ENCODE measurements at regions not wholly inside any gene's neighbourhood (a gene's known extent, or its start where the extent isn't known, plus 50 kb on each side); places are given as distances from the start of the nearest gene placed in this dataset.
A peak's percentile ranks its signal among the peaks of the same experiment; 100 is the strongest.
"Not testable (repeated sequence)": the region's sequence is repeated elsewhere in the genome, so short reads cannot be mapped to it uniquely, and the experiment has no call there.

GRCh38 chr2:8378016-8378810, 303.6 kb upstream of the ID2 start:
- no peak for DNase-seq

DNA sequence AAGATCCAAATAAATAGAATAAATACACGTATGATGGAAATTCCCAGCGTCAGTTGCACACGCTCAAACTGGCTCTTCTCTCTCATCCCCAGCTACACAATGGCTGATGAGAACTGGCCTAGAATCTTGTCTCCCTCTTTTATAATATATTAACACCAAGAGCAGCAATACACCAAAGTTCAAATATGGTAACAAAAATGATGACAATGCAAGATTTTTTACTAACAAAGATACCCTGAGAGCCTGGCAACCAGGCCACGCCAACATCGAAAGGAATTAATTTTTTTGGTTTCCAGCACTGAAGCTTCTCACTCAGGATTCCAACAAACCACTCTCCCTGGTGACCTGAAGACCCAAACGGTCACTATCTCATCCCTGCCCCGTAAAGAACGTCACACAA, 302.7 kb upstream of the ID2 start:
- DNase-seq, result no peak

DNA sequence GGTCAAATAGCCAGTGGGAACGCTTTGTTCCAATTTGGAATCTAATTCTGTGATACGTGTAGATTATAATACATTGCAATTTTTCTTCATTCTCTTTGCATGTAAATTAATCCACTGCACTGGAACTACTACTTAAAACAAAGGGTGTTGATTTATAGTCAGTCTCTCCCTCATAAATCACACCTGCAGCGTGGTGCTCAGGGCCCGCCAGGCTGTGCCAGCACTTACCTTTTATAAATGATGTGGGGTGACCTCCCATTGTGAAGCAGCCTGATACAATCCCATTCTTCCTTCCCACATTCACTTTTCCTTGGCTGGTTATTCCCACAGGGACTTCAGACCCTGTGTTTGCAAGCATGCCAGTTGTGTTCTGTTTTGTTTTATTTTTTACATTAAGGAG, 302.3 kb upstream of the ID2 start:
- no peak for DNase-seq

GRCh38 chr2:8380026-8380425, 301.8 kb upstream of the ID2 start:
- DNase-seq, result no peak

- DNase-seq, result no peak
These were observed 301.3 kb upstream of the ID2 start for GRCh38 chr2:8380566-8380965.

DNA sequence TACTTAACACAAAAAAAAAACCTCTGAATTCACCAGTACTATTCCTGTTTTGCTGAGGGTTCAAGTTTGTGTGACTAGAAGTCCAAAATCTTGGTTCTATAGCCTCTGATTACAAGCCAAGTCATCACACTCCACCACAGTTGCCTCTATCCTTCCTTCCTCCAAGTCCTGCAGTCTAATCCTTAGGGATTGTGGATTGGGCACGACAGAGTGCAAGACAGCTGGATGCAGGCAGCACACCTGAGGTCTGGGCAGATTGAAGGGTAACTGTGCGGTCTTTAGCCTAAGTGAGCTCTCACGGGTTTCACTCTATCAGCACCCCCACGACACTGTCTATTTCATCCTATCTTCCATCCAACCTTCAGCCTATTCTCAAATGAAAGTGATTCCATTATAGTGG, 299.4 kb upstream of the ID2 start:
- DNase-seq, result no peak

DNA sequence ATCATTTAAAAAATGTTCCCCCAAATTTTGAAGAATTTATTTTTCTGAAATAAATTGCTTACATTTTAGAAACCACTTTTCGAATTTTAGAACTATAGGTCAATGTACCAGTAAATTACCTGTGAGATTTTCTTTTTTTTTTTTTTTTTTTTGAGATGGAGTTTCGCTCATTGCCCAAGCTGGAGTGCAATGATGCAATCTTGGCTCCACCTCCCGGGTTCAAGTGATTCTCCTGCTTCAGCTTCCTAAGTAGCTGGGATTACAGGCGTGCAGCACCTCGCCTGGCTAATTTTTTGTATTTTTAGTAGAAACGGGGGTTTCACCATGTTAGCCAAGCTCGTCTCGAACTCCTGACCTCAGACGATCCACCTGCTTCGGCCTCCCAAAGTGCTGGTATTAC, 295.1 kb upstream of the ID2 start:
- DNase-seq, result not testable (repeated sequence)

DNA sequence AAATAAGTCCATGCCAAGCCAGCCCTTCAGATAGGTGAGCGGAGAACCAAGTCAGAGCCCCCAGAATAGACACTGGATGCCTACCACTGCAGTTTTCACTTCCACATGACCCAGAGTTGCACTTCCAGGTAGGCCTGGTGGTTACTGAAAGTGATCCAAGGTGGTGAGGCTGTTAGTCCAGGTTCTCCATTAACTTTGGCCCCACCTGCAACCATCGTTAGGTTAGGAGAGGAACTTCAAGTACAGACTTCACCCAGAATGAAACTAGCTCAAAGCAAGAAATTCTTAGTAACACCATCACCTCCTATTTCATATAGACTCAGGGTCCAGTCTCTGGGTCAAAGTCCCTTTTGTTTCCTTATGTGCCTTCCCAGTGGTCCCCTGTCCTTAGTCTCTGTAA, 293.1 kb upstream of the ID2 start:
- no peak for DNase-seq

DNA sequence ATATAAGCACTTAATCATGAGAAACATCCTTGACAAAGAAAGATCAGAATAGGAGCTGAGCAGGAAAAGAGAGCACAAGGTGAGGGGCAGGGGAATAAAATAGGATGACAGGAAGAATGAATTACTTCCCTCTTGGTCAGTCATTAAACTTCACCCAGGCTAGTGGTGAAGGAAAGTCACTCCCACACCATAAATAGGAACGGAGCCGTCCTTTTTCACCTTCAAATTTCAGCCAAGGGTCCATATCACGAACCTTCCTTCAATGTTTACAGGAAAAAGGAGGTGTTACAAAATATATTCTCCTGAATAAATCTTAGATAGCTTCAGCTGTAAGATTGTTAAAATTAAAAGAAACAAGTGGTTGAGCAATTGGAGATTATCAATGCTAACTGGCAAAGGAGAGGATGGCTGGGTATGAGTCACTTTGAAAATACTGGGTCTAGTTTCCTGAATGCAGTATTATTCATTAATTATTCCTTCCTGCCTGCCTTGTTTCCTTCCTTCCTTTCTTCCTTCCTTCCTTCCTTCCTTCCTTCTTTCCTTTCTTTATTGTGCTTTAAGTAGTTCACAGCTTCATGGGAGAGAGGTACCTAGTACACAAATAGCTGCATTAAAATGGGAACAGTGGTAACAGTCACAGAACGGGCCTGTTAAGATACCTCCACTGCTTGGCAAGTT, 292.3 kb upstream of the ID2 start:
- DNase-seq, result no peak

- DNase-seq, result no peak
These were observed 290.7 kb upstream of the ID2 start for GRCh38 chr2:8391126-8391525.

DNA sequence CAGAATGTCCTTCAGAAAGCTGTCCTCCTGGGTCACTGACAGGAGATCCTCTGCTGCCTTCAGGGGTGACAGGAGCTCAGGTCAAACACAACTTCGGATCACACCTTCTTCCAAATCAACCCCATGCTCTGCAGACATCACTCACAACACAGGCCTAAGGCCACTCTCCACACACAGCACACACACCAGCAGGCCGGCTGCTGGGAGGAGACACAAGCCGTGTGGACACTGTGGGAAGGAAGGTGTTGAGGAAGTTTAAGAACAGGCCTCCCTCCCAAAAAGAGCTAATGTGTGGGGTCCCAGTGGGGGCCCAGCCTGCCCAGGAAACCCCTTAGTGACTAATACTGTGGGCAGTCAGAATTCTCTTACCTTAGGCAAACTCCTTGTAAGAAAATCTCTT, 290.3 kb upstream of the ID2 start:
- DNase-seq, result no peak

- DNase-seq, result no peak
These were observed 289.6 kb upstream of the ID2 start for GRCh38 chr2:8392098-8392866.

DNA sequence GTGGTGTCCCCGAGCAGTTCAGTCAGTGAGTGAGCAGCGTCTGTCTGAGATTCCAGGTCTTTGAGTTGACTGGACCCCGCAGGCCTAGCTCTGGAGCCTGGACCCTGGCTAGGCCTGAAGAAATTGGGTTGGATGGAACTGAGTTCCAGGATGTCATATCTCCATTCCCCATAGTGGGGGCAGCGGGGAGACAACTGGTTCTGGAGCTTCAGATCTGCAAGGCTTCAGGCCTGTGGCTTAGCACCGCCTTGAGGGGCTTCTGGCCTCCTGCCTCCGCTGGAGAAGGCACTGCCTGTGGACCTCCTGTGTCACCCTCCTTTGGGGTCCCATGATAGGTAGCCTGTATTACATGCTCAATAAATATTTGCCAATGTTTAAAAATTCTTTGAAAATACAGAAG, 288.4 kb upstream of the ID2 start:
- DNase-seq, result no peak

GRCh38 chr2:8394131-8394530, 287.7 kb upstream of the ID2 start:
- DNase-seq, result no peak

GRCh38 chr2:8394569-8395359, 287.1 kb upstream of the ID2 start:
- no peak for DNase-seq

- no peak for DNase-seq
These were observed 286.1 kb upstream of the ID2 start for GRCh38 chr2:8395718-8396117.

GRCh38 chr2:8398040-8398668, 283.7 kb upstream of the ID2 start:
- DNase-seq, result no peak

DNA sequence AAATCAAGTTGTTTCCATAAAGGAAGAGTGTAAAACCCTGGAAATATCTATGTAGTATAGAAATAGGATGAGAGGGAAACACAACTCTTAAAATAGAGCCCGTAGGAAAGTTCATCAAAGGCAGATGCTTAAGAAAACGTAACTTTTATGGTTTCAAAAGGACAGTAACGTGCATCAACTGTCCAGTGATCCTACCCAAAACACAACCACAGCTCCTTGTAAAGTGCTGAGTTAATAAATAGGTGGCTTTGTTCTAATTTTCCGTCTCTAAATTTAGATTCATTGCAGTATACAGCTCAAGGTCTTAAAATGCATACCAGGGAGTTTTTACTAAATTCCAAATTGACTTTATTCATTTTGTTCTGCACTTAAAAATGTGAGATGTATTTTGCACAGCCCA, 282.1 kb upstream of the ID2 start:
- no peak for DNase-seq

GRCh38 chr2:8400196-8400595, 281.7 kb upstream of the ID2 start:
- no peak for DNase-seq

DNA sequence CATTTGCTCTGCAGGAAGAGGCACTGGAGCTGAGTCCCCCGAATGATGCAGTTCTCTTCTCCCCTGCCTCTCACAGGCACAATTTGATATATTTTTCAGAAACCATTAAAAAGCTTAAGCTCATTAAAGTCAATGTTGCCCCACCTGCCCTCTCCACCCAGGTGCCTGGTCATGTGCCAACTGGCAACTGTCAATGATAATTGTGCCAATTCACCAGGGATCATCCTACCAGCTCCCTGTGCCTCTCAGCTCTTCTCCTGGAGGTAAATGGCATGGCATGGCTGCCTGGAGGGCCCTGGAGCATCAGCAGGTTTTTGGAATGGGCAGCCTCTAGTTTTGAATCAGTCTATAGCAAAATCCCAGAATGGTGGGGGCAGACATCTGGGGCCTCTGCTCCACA, 279.6 kb upstream of the ID2 start:
- peak; percentile 80 for DNase-seq

GRCh38 chr2:8403876-8404275, 278.0 kb upstream of the ID2 start:
- no peak for DNase-seq

DNA sequence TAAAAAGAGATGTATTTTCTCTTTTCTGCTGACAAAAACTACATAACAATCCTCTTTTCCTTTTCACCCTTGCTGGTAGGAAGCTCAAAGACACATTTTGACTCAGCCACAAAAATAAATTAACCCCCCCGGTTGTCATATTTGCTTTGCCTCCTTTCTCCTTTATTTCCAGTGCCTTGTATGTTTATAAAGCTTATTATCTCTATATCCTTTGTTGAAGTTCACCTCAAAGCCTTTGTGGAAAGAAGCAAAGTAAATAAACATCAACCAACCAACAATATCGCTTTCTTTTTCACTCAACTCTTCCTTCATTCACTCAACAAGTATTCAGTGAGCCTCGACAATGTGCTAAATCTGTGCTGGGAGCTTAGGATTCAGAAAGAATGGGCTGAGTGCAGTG, 276.5 kb upstream of the ID2 start:
- DNase-seq, result no peak

DNA sequence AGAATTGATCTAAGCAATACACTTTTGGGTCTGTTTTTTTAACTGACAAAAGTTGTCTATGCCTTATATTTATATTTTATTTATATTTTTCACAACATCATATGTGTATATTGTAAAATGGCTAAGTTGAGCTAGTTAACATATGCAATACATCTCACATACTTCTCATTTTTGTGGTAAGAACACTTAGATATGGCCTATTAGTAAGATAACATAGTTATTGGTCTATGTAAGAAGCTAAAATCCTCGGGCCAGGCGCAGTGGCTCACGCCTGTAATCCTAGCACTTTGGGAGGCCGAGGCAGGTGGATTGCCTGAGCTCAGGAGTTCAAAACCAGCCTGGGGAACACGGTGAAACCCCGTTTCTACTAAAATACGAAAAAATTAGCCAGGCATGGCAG, 275.6 kb upstream of the ID2 start:
- no peak for DNase-seq
